H1 (cell line): ENCODE measurements at regions not wholly inside any gene's neighbourhood (a gene's known extent, or its start where the extent isn't known, plus 50 kb on each side); places are given as distances from the start of the nearest gene placed in this dataset.

Source experiments
- CBX8 ChIP-seq: fragments of 300-800, 300-1000 bp; sonication (generic); IDR thresholded peaks from 2 replicates; pipeline ENCODE4 v1.7.1; 2016; ENCODE audit warnings: low read depth, low read length, borderline replicate concordance
- PHF8 ChIP-seq: fragments of 200-600 bp; sonication (generic); conservative IDR thresholded peaks from 2 replicates; pipeline ENCODE4 v1.7.1; 2012; ENCODE audit warnings: low read depth, mild to moderate bottlenecking, inconsistent platforms, low read length, moderate library complexity
- POLR2A ChIP-seq, 2 experiments: IDR thresholded peaks; 1 replicate in 1 of 2; 2 replicates in 1 of 2; pipeline ENCODE4 v1.6.1; 2011; ENCODE audit warnings: low read depth in 2 of 2, low read length in 2 of 2, mild to moderate bottlenecking in 2 of 2; ENCODE audit errors: control extremely low read depth in 1 of 2
- TAF7 ChIP-seq: optimal IDR thresholded peaks from 2 replicates; pipeline ENCODE3; 2011; ENCODE audit warnings: low read depth, mild to moderate bottlenecking, inconsistent platforms, low read length, moderate library complexity, borderline replicate concordance
- TF ChIP-seq, protein P1 (sequence below): fragments of 300-600 bp; sonication (generic); IDR thresholded peaks from 2 replicates; pipeline ENCODE4 v1.7.1; 2012; ENCODE audit warnings: low read length, moderate library complexity, mild to moderate bottlenecking, inconsistent platforms; ENCODE audit not compliant: insufficient replicate concordance

- TF ChIP-seq, protein P1, sequence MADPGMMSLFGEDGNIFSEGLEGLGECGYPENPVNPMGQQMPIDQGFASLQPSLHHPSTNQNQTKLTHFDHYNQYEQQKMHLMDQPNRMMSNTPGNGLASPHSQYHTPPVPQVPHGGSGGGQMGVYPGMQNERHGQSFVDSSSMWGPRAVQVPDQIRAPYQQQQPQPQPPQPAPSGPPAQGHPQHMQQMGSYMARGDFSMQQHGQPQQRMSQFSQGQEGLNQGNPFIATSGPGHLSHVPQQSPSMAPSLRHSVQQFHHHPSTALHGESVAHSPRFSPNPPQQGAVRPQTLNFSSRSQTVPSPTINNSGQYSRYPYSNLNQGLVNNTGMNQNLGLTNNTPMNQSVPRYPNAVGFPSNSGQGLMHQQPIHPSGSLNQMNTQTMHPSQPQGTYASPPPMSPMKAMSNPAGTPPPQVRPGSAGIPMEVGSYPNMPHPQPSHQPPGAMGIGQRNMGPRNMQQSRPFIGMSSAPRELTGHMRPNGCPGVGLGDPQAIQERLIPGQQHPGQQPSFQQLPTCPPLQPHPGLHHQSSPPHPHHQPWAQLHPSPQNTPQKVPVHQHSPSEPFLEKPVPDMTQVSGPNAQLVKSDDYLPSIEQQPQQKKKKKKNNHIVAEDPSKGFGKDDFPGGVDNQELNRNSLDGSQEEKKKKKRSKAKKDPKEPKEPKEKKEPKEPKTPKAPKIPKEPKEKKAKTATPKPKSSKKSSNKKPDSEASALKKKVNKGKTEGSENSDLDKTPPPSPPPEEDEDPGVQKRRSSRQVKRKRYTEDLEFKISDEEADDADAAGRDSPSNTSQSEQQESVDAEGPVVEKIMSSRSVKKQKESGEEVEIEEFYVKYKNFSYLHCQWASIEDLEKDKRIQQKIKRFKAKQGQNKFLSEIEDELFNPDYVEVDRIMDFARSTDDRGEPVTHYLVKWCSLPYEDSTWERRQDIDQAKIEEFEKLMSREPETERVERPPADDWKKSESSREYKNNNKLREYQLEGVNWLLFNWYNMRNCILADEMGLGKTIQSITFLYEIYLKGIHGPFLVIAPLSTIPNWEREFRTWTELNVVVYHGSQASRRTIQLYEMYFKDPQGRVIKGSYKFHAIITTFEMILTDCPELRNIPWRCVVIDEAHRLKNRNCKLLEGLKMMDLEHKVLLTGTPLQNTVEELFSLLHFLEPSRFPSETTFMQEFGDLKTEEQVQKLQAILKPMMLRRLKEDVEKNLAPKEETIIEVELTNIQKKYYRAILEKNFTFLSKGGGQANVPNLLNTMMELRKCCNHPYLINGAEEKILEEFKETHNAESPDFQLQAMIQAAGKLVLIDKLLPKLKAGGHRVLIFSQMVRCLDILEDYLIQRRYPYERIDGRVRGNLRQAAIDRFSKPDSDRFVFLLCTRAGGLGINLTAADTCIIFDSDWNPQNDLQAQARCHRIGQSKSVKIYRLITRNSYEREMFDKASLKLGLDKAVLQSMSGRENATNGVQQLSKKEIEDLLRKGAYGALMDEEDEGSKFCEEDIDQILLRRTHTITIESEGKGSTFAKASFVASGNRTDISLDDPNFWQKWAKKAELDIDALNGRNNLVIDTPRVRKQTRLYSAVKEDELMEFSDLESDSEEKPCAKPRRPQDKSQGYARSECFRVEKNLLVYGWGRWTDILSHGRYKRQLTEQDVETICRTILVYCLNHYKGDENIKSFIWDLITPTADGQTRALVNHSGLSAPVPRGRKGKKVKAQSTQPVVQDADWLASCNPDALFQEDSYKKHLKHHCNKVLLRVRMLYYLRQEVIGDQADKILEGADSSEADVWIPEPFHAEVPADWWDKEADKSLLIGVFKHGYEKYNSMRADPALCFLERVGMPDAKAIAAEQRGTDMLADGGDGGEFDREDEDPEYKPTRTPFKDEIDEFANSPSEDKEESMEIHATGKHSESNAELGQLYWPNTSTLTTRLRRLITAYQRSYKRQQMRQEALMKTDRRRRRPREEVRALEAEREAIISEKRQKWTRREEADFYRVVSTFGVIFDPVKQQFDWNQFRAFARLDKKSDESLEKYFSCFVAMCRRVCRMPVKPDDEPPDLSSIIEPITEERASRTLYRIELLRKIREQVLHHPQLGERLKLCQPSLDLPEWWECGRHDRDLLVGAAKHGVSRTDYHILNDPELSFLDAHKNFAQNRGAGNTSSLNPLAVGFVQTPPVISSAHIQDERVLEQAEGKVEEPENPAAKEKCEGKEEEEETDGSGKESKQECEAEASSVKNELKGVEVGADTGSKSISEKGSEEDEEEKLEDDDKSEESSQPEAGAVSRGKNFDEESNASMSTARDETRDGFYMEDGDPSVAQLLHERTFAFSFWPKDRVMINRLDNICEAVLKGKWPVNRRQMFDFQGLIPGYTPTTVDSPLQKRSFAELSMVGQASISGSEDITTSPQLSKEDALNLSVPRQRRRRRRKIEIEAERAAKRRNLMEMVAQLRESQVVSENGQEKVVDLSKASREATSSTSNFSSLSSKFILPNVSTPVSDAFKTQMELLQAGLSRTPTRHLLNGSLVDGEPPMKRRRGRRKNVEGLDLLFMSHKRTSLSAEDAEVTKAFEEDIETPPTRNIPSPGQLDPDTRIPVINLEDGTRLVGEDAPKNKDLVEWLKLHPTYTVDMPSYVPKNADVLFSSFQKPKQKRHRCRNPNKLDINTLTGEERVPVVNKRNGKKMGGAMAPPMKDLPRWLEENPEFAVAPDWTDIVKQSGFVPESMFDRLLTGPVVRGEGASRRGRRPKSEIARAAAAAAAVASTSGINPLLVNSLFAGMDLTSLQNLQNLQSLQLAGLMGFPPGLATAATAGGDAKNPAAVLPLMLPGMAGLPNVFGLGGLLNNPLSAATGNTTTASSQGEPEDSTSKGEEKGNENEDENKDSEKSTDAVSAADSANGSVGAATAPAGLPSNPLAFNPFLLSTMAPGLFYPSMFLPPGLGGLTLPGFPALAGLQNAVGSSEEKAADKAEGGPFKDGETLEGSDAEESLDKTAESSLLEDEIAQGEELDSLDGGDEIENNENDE: no peak
- TF ChIP-seq CBX8 (no peak), TAF7 (no peak), PHF8 (no peak), POLR2A (IDR thresholded peaks at IDR 0.05; ENCODE audit: control extremely low read depth in 1 of 2, low read depth in 2 of 2, low read length in 2 of 2) (no peak)
These were observed 964.9 kb upstream of the ACVR2A start (continued) for GRCh38 chr2:146879882-146880281.
